ENCODE measurements at regions not wholly inside any gene's neighbourhood (a gene's known extent, or its start where the extent isn't known, plus 50 kb on each side); places are given as distances from the start of the nearest gene placed in this dataset.

DNA sequence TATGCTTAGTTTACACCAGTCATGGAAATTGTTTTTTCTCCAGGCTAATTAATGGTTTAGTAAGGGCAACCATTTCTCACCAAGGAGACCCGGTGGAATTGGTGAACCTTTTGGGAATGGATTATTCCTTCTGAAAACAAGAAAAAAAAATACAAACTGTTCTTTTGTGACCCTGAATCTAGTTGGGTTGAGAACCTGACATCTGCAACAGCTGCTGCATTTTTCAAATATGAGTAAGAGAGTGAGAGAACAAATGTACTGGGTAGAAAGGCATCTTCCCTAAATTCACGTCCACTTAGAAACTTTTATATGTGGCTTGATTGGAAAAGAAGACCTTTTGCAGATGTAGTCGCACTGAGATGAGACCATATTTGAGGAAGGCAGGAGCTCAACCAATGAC is 553.4 kb upstream of the EPHA7 start:
- TF ChIP-seq EZH2 (optimal IDR thresholded peaks at IDR 0.05; ENCODE audit: low read depth, low read length), result no peak
- TF ChIP-seq, protein P1, sequence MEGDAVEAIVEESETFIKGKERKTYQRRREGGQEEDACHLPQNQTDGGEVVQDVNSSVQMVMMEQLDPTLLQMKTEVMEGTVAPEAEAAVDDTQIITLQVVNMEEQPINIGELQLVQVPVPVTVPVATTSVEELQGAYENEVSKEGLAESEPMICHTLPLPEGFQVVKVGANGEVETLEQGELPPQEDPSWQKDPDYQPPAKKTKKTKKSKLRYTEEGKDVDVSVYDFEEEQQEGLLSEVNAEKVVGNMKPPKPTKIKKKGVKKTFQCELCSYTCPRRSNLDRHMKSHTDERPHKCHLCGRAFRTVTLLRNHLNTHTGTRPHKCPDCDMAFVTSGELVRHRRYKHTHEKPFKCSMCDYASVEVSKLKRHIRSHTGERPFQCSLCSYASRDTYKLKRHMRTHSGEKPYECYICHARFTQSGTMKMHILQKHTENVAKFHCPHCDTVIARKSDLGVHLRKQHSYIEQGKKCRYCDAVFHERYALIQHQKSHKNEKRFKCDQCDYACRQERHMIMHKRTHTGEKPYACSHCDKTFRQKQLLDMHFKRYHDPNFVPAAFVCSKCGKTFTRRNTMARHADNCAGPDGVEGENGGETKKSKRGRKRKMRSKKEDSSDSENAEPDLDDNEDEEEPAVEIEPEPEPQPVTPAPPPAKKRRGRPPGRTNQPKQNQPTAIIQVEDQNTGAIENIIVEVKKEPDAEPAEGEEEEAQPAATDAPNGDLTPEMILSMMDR (IDR thresholded peaks at IDR 0.05; ENCODE audit: low read length), result no peak

Data from MM.1S (cell line).